Left lobe of liver (tissue), 2 donors: ENCODE measurements at regions not wholly inside any gene's neighbourhood (a gene's known extent, or its start where the extent isn't known, plus 50 kb on each side); places are given as distances from the start of the nearest gene placed in this dataset.
"Not testable (repeated sequence)": the region's sequence is repeated elsewhere in the genome, so short reads cannot be mapped to it uniquely, and the experiment has no call there.

Experiments
- ATAC-seq: fragments of 200-7000 bp; cut with Tn5 transposase; one replicate; pipeline ENCODE4 v1.9.1; 2020; ENCODE audit warnings: mild to moderate bottlenecking, moderate library complexity
- DNase-seq: peaks from one replicate; pipeline ENCODE4 v3.0.0-alpha.2; 2020; ENCODE audit warnings: low spot score
- donor health status: DM: no; HTN: no; CAD: no; lungs with moderate emphysema.
- donor health status: DM: no; HTN: yes; CAD: no.

DNA sequence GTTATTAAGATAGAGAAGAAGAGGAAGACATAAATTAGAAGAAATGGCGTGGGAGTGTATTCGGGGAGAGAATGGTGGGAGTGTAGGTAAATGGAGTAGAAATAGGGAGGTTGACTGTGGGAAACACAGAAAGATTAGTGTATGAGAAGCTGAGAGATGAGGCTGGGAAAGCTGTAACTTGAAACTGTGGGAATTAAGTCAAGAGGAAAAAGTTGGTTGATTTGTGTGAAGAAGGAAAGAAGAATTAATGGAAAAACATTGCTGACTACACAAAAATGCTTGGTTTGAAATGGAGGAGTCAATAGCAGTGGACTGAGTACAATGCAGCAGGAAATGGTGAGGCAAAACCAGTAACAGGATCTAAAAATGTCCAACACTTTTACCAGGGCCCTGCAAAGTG lies 448.3 kb downstream of the PTPRC start:
- no peak for ATAC-seq
- DNase-seq = no peak

DNA sequence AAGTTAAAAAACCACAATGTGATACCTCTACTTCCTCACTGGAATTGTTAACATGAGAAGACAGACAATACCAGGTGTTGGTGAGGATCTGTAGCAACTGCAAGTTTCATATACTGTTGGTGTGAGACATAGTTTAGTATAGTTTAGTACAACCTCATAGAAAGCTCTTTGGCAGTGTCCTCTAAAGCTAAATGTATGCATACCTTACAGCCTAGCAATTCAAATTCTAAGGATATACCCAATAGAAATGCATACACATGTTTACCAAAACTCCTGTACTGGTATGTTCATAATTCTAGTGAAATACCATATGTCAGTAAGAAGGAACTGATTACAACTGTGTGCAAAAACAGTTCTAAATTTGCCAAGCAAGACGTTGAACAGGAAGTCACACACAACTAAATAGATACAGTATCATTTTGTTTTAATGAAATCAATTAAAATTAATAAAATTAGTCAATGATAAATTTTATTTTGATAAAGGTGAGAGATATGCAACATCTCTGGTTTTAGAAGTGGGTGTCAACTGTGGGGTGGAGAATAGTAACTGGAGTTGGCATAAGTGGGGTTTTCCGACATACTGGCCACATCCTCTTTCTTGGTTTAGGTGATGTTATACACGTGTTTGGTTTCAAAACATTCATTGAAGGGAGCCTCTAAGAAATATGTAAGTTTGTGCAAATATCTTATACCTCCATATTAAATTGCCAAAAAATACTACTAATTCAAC lies 450.7 kb downstream of the PTPRC start:
- ATAC-seq (no peak), DNase-seq (no peak)

DNA sequence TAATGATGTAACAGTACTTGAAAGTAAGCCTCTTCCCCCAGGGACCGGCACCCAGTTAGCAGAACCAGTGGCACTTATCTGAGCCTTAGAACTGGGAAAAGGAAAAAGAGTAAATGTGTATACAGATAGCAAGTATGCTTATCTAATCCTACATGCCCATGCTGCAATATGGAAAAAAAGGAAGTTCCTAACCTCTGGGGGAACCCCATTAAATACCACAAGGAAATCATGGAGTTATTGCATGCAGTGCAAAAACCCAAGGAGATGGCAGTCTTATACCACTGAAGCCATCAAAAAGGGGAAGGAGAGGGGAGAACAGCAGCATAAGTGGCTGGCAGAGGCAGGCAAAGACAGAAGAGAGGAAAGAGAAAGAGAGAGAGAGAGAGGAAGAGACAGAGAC lies 456.8 kb downstream of the PTPRC start:
- ATAC-seq, DNase-seq: not testable (repeated sequence)

GRCh38 chr1:199096591-199096990 lies 457.8 kb downstream of the PTPRC start:
- DNase-seq (no peak), ATAC-seq (no peak)

- no peak for ATAC-seq
- DNase-seq = no peak
Measured at GRCh38 chr1:199098468-199098867, 459.6 kb downstream of the PTPRC start.

DNA sequence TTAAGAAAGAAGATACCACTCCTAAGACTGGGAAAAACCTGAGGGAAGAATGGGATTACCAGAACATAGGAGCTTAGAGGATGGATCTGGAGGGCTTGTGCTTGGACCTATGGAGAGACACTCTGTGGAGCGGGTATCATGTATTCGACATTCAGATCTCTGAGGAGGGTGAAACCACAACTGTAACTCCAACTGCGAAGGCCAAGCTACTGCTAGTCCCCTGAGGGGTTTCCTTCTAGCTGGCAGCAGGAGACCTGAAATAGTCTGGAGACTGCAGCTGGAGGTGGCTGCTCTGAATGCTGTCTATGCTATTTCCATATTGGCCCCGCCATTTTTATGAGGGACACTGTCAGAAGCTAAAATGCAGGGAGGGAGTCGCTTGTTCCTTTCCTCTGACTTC lies 462.3 kb downstream of the PTPRC start:
- DNase-seq = no peak
- ATAC-seq = no peak

GRCh38 chr1:199101635-199102034 lies 462.8 kb downstream of the PTPRC start:
- no peak for ATAC-seq

DNA sequence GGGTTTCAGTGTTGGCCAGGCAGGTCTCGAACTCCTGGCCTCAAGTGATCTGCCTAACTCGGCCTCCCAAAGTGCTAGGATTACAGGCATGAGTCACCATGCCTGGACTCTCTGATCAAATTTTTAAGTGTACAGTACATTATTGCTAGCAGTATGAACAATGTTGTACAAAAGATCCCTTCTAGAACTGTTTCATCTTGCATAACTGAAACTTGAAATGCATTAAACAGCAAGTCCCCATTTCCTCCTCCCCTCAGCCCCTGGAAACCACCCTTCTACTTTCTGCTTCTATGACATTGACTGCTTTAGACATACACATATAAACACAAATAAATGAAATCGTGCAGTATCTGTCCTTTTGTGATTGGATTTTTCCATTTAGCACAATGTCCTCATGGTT lies 463.4 kb downstream of the PTPRC start:
- DNase-seq (no peak), ATAC-seq (no peak)

More at GRCh38 chr1:199101635-199102034, 462.8 kb downstream of the PTPRC start:
- no peak for DNase-seq

- DNase-seq (no peak), ATAC-seq (no peak)
Measured at GRCh38 chr1:199109160-199109559, 470.3 kb downstream of the PTPRC start.

DNA sequence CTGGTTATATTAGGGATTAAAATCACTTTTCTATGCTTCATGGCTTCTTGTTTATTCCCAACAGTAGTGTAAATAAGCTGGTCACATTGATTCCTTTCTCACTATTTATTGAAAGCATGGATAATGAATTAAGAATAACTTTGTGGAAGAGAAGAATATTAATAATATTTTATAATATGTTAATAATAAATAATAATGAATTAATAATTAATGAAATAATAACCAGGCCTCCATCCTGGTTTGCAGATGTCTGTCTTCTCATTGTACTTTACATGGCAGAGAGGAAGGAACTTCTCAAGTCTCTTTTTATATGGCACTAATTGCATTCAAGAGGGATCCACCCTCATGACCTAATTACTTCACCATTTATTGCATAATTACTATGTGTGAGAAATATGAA lies 473.5 kb downstream of the PTPRC start:
- DNase-seq = no peak

DNA sequence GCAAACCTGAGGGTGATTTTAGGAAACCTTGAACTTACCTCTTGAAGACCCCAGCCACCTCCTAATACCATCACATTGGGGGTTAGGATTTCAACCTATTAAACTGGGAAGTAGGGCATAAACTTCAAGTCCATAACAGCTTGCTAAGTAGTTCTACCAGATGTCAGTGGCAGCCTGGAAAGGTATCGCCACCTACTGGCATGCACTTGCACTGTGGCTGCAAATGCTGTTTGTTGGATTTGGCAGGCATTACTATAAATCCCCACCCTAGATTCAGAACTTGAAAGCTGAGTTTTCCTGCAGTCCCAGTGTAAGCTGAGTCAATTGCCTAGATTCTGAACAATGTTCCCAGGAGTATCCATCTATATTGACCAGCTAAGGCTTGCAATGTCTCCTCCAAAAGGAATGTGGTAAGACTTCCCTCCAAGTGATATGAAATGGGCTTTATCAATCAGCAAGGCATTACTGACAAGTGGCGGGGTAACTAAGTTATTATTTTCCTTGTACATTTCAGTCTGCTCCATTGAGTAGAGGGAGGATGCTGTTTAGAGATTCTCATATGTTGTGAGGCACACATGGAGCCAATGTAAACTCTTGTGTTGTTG lies 474.5 kb downstream of the PTPRC start:
- no peak for DNase-seq
- peak; percentile 79 for ATAC-seq

More for the DNA sequence above, 473.5 kb downstream of the PTPRC start:
- ATAC-seq = no peak

DNA sequence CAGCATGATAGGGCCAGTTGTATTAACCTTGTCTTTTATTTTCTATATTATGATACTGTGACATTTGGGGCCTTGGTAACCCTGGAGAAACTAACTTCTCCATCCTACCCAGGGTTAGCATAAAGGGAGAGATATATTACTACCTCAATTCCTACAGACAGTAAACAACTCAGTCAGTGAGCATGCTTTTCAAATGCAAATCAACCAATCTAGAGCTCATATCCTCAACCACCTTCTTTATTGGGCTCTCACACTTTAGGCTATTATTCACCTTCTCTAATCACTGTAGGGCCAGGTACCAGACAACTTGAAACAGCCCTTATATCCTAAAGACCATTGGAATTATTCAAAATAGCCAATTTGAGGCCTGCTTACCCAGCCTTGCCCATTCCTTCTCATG lies 477.6 kb downstream of the PTPRC start:
- DNase-seq (no peak), ATAC-seq (no peak)

DNA sequence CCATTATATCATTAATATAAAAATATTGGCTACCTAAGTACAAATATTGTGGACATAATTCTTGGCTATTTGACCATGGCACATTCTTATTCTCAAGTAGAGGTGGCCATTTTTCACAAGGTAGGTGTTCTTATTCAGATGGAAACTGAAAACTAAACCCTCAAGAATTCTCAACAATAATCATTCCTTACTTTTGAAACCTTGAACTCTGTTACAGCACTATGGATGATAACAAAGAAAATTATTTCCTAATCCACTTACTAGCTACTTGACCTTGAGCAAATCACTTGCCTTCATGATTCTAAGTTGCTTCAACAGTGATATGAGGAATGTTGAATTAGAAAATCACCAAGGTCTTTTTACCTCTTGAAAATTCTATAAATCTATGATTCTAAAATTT lies 482.2 kb downstream of the PTPRC start:
- DNase-seq = no peak
- ATAC-seq = no peak

DNA sequence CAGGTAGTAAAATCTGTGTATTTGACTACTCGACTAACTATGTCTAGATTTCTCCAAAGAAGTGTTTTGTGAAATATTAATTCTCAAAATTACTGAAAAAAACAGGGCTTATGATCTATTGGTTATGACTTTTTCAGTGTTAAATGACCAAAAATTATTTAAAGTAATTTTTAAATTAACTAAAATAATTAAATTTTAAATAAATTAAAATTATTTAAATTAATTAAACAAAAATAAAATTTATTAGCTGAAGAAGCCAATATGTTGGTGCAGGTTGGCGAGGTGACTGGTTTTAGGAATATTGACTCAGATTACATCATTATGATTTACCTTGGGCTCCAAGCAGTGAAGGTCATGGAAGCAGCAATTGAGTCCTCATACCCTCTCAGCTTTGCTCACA lies 483.2 kb downstream of the PTPRC start:
- DNase-seq (no peak), ATAC-seq (no peak)

- ATAC-seq = no peak
- DNase-seq = no peak
Measured at GRCh38 chr1:199122532-199123311, 483.9 kb downstream of the PTPRC start.

- ATAC-seq (no peak), DNase-seq (no peak)
Measured at GRCh38 chr1:199123615-199124014, 484.8 kb downstream of the PTPRC start.

DNA sequence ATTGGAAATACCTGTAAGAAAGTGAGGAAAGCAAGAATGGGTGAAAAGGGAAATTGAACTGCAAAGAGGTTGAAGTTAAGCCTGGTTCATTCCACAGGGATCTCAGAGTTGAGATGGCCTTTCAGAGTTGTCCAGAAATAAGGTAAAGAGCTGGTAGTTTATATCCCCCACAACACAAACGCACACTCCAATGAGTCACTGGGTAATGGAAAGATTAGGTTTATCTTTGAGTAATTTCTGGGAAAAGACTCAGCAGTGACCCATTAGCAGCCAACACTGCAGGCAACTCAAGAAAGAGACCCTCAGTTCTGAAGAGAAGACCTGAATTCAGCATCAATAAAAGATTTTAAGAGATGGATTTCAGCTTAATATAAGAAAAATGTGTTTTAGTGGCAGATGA lies 485.5 kb downstream of the PTPRC start:
- DNase-seq = no peak
- ATAC-seq = no peak

- ATAC-seq = peak; percentile 46
- no peak for DNase-seq
Measured at GRCh38 chr1:199129247-199129646, 490.4 kb downstream of the PTPRC start.

DNA sequence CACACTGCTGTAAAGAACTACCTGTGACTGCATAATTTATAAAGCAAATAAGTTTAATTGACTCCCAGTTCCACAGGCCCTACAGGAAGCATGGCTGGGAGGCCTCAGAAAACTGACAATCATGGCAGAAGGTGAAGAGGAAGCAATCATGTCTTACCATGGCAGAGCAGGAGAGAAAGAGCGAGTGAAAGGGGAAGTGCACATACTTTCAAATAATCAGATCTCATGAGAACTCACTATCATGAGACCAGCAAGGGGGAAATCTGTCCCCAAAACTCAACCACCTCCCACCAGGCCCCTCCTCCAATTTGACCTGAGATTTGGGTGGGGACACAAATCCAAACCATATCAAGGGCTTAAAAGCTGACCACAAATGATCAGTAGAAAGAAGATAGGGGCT lies 493.2 kb downstream of the PTPRC start:
- no peak for DNase-seq
- no peak for ATAC-seq

- DNase-seq (no peak), ATAC-seq (no peak)
Measured at GRCh38 chr1:199135901-199136300, 497.1 kb downstream of the PTPRC start.

DNA sequence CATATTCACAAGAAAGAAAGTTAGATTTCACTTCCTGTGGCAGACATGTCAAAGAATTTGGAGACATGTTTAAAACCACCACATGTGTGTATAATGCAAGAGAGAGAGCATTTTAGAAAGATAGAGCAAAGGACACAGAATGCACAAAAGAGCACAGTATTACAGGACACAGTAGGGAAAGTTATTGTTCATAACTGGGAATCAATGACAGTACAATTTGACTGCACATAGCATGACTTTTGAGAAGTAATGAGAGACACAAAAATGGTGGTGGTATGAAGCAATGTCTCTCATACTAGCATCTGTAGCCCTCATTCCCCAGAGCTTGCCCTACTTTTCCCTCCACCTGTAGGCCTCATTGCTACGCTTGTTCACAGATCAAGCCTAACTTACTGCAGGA lies 499.2 kb downstream of the PTPRC start:
- DNase-seq (no peak), ATAC-seq (no peak)

- DNase-seq = no peak
- no peak for ATAC-seq
Measured at GRCh38 chr1:199149591-199149990, 510.8 kb downstream of the PTPRC start.
